ENCODE measurements at regions not wholly inside any gene's neighbourhood (a gene's known extent, or its start where the extent isn't known, plus 50 kb on each side); places are given as distances from the start of the nearest gene placed in this dataset.
"Not testable (repeated sequence)": the region's sequence is repeated elsewhere in the genome, so short reads cannot be mapped to it uniquely, and the experiment has no call there.

GRCh38 chr10:6802759-6803426 lies 222.8 kb upstream of the PRKCQ start:
- no peaks in the 10 kb centered on the region for H3K4me1 Mint-ChIP-seq (ENCODE audit: low read depth in 2 of 2)
- no peak for ATAC-seq
- no peaks in the 10 kb centered on the region for H3K36me3 Mint-ChIP-seq
- H3K9me3 Mint-ChIP-seq = no peaks in the 10 kb centered on the region
- no peak overlapping the region for H3K4me3 Mint-ChIP-seq
- no peak for DNase-seq (ENCODE audit: low spot score)
- H3K27me3 Mint-ChIP-seq = peaks cover 14 to 18% of the 10 kb centered on the region in 2 donors
- H3K27ac Mint-ChIP-seq = no peak overlapping the region

GRCh38 chr10:6796231-6796630 lies 216.2 kb upstream of the PRKCQ start:
- DNase-seq (ENCODE audit: low spot score) (no peak), ATAC-seq (no peak)
- H3K27ac Mint-ChIP-seq = no peak overlapping the region
- no peaks in the 10 kb centered on the region for H3K4me1 Mint-ChIP-seq (ENCODE audit: low read depth in 2 of 2)
- no peaks in the 10 kb centered on the region for H3K9me3 Mint-ChIP-seq
- peaks cover 15 to 21% of the 10 kb centered on the region in 2 donors for H3K27me3 Mint-ChIP-seq
- H3K4me3 Mint-ChIP-seq = no peak overlapping the region
- H3K36me3 Mint-ChIP-seq = no peaks in the 10 kb centered on the region

GRCh38 chr10:6795541-6795940 lies 215.5 kb upstream of the PRKCQ start:
- no peak overlapping the region for H3K27ac Mint-ChIP-seq
- no peaks in the 10 kb centered on the region for H3K9me3 Mint-ChIP-seq
- H3K36me3 Mint-ChIP-seq = no peaks in the 10 kb centered on the region
- DNase-seq (ENCODE audit: low spot score) (no peak), ATAC-seq (no peak)
- no peak overlapping the region for H3K4me3 Mint-ChIP-seq
- H3K27me3 Mint-ChIP-seq = peaks cover 15 to 23% of the 10 kb centered on the region in 2 donors
- no peaks in the 10 kb centered on the region for H3K4me1 Mint-ChIP-seq (ENCODE audit: low read depth in 2 of 2)

- H3K36me3 Mint-ChIP-seq; H3K9me3 Mint-ChIP-seq; ATAC-seq; H3K27ac Mint-ChIP-seq; DNase-seq (ENCODE audit: low spot score); H3K4me3 Mint-ChIP-seq; H3K4me1 Mint-ChIP-seq (ENCODE audit: low read depth in 2 of 2): not testable (repeated sequence)
- peaks cover 20 to 25% of the 10 kb centered on the region in 2 donors for H3K27me3 Mint-ChIP-seq
Observed at GRCh38 chr10:6794841-6795240, 214.8 kb upstream of the PRKCQ start.

GRCh38 chr10:6794441-6794840 lies 214.4 kb upstream of the PRKCQ start:
- Mint-ChIP-seq H3K27ac (no peak overlapping the region), H3K9me3 (no peaks in the 10 kb centered on the region), H3K27me3 (peaks cover 20 to 25% of the 10 kb centered on the region in 2 donors), H3K4me1 (ENCODE audit: low read depth in 2 of 2) (no peaks in the 10 kb centered on the region), H3K36me3 (no peaks in the 10 kb centered on the region), H3K4me3 (no peak overlapping the region)
- ATAC-seq = no peak
- DNase-seq (ENCODE audit: low spot score) = no peak

GRCh38 chr10:6788731-6789130 lies 208.7 kb upstream of the PRKCQ start:
- ATAC-seq (no peak), DNase-seq (ENCODE audit: low spot score) (no peak)
- Mint-ChIP-seq H3K36me3 (no peaks in the 10 kb centered on the region), H3K27ac (no peak overlapping the region), H3K27me3 (peaks cover 18 to 19% of the 10 kb centered on the region in 2 donors), H3K4me1 (ENCODE audit: low read depth in 2 of 2) (no peaks in the 10 kb centered on the region), H3K9me3 (no peaks in the 10 kb centered on the region), H3K4me3 (no peak overlapping the region)

GRCh38 chr10:6788231-6788630 lies 208.2 kb upstream of the PRKCQ start:
- peaks cover 15 to 19% of the 10 kb centered on the region in 2 donors for H3K27me3 Mint-ChIP-seq
- H3K36me3 Mint-ChIP-seq = no peaks in the 10 kb centered on the region
- no peak for DNase-seq (ENCODE audit: low spot score)
- H3K4me1 Mint-ChIP-seq (ENCODE audit: low read depth in 2 of 2) = no peaks in the 10 kb centered on the region
- no peak overlapping the region for H3K4me3 Mint-ChIP-seq
- H3K9me3 Mint-ChIP-seq = no peaks in the 10 kb centered on the region
- ATAC-seq = no peak
- no peak overlapping the region for H3K27ac Mint-ChIP-seq

GRCh38 chr10:6787718-6788117 lies 207.6 kb upstream of the PRKCQ start:
- ATAC-seq (no peak), DNase-seq (ENCODE audit: low spot score) (no peak)
- Mint-ChIP-seq H3K27ac (no peak overlapping the region), H3K4me3 (no peak overlapping the region), H3K9me3 (no peaks in the 10 kb centered on the region), H3K27me3 (peaks cover 16 to 24% of the 10 kb centered on the region in 2 donors), H3K36me3 (no peaks in the 10 kb centered on the region), H3K4me1 (ENCODE audit: low read depth in 2 of 2) (no peaks in the 10 kb centered on the region)

- DNase-seq (ENCODE audit: low spot score) (no peak), ATAC-seq (no peak)
- no peak overlapping the region for H3K4me3 Mint-ChIP-seq
- no peaks in the 10 kb centered on the region for H3K36me3 Mint-ChIP-seq
- no peaks in the 10 kb centered on the region for H3K4me1 Mint-ChIP-seq (ENCODE audit: low read depth in 2 of 2)
- H3K27me3 Mint-ChIP-seq = peaks cover 16 to 27% of the 10 kb centered on the region in 2 donors
- no peaks in the 10 kb centered on the region for H3K9me3 Mint-ChIP-seq
- H3K27ac Mint-ChIP-seq = no peak overlapping the region
Observed at GRCh38 chr10:6787091-6787490, 207.0 kb upstream of the PRKCQ start.

GRCh38 chr10:6786579-6787031 lies 206.5 kb upstream of the PRKCQ start:
- Mint-ChIP-seq H3K27me3 (peaks cover 15 to 25% of the 10 kb centered on the region in 2 donors), H3K9me3 (no peaks in the 10 kb centered on the region), H3K4me1 (ENCODE audit: low read depth in 2 of 2) (no peaks in the 10 kb centered on the region), H3K36me3 (no peaks in the 10 kb centered on the region), H3K27ac (no peak overlapping the region), H3K4me3 (no peak overlapping the region)
- ATAC-seq (no peak), DNase-seq (ENCODE audit: low spot score) (no peak)

GRCh38 chr10:6784429-6784828 lies 204.4 kb upstream of the PRKCQ start:
- H3K27ac Mint-ChIP-seq; H3K9me3 Mint-ChIP-seq; H3K36me3 Mint-ChIP-seq; H3K4me1 Mint-ChIP-seq (ENCODE audit: low read depth in 2 of 2); DNase-seq (ENCODE audit: low spot score); H3K4me3 Mint-ChIP-seq; ATAC-seq: not testable (repeated sequence)
- peaks cover 12 to 32% of the 10 kb centered on the region in 2 donors for H3K27me3 Mint-ChIP-seq

- Mint-ChIP-seq H3K4me3 (no peak overlapping the region), H3K27me3 (peaks cover 8 to 30% of the 10 kb centered on the region in 2 donors)
- no peak for ATAC-seq
Observed at GRCh38 chr10:6783471-6783870, 203.4 kb upstream of the PRKCQ start.

GRCh38 chr10:6782378-6782777 lies 202.3 kb upstream of the PRKCQ start:
- H3K27me3 Mint-ChIP-seq = peaks cover 16 to 41% of the 10 kb centered on the region in 2 donors
- no peak overlapping the region for H3K27ac Mint-ChIP-seq
- H3K4me1 Mint-ChIP-seq (ENCODE audit: low read depth in 2 of 2) = peaks cover 0 to 3% of the 10 kb centered on the region in 2 donors
- no peak overlapping the region for H3K4me3 Mint-ChIP-seq
- no peaks in the 10 kb centered on the region for H3K9me3 Mint-ChIP-seq
- H3K36me3 Mint-ChIP-seq = no peaks in the 10 kb centered on the region
- no peak for DNase-seq (ENCODE audit: low spot score)
- no peak for ATAC-seq

More at GRCh38 chr10:6783471-6783870, 203.4 kb upstream of the PRKCQ start:
- Mint-ChIP-seq H3K4me1 (ENCODE audit: low read depth in 2 of 2) (no peaks in the 10 kb centered on the region), H3K27ac (no peak overlapping the region), H3K36me3 (no peaks in the 10 kb centered on the region), H3K9me3 (no peaks in the 10 kb centered on the region)
- no peak for DNase-seq (ENCODE audit: low spot score)

GRCh38 chr10:6781133-6781770 lies 201.2 kb upstream of the PRKCQ start:
- ATAC-seq (no peak), DNase-seq (ENCODE audit: low spot score) (no peak)
- Mint-ChIP-seq H3K27me3 (peaks cover 21 to 48% of the 10 kb centered on the region in 2 donors), H3K4me3 (no peak overlapping the region), H3K27ac (no peak overlapping the region), H3K9me3 (no peaks in the 10 kb centered on the region), H3K36me3 (no peaks in the 10 kb centered on the region), H3K4me1 (ENCODE audit: low read depth in 2 of 2) (peaks cover 0 to 3% of the 10 kb centered on the region in 2 donors)
